ENCODE measurements at regions not wholly inside any gene's neighbourhood (a gene's known extent, or its start where the extent isn't known, plus 50 kb on each side); places are given as distances from the start of the nearest gene placed in this dataset.
"Not testable (repeated sequence)": the region's sequence is repeated elsewhere in the genome, so short reads cannot be mapped to it uniquely, and the experiment has no call there.

GRCh38 chr7:26424319-26424718 lies 132.7 kb downstream of the SNX10 start:
- not testable (repeated sequence) for H3K4me3 ChIP-seq (replicated peaks; ENCODE audit: low read depth, low read length); DNase-seq (ENCODE audit: extremely low read depth, low read depth)

- no peak for DNase-seq (ENCODE audit: extremely low read depth, low read depth)
- TF ChIP-seq CTCF (IDR thresholded peaks at IDR 0.05; ENCODE audit: low read depth, low read length, missing control alignments), result no peak
- no peak overlapping the region for H3K4me3 ChIP-seq (replicated peaks; ENCODE audit: low read depth, low read length)
These were observed 134.0 kb downstream of the SNX10 start for GRCh38 chr7:26425655-26426054.

GRCh38 chr7:26426096-26426495 lies 134.4 kb downstream of the SNX10 start:
- TF ChIP-seq CTCF (IDR thresholded peaks at IDR 0.05; ENCODE audit: low read depth, low read length, missing control alignments), result no peak
- DNase-seq (ENCODE audit: extremely low read depth, low read depth), result no peak
- no peak overlapping the region for H3K4me3 ChIP-seq (replicated peaks; ENCODE audit: low read depth, low read length)

- no peak overlapping the region for H3K4me3 ChIP-seq (replicated peaks; ENCODE audit: low read depth, low read length)
- DNase-seq (ENCODE audit: extremely low read depth, low read depth), result no peak
- TF ChIP-seq CTCF (IDR thresholded peaks at IDR 0.05; ENCODE audit: low read depth, low read length, missing control alignments), result no peak
These were observed 136.9 kb downstream of the SNX10 start for GRCh38 chr7:26428571-26428970.

GRCh38 chr7:26429168-26429567 lies 137.5 kb downstream of the SNX10 start:
- H3K4me3 ChIP-seq (replicated peaks; ENCODE audit: low read depth, low read length), result no peak overlapping the region
- no peak for DNase-seq (ENCODE audit: extremely low read depth, low read depth)
- no peak for TF ChIP-seq CTCF (IDR thresholded peaks at IDR 0.05; ENCODE audit: low read depth, low read length, missing control alignments)

GRCh38 chr7:26434974-26435373 lies 143.3 kb downstream of the SNX10 start:
- no peak for TF ChIP-seq CTCF (IDR thresholded peaks at IDR 0.05; ENCODE audit: low read depth, low read length, missing control alignments)
- H3K4me3 ChIP-seq (replicated peaks; ENCODE audit: low read depth, low read length), result no peak overlapping the region
- no peak for DNase-seq (ENCODE audit: extremely low read depth, low read depth)

- H3K4me3 ChIP-seq (replicated peaks; ENCODE audit: low read depth, low read length), result no peak overlapping the region
- no peak for DNase-seq (ENCODE audit: extremely low read depth, low read depth)
- TF ChIP-seq CTCF (IDR thresholded peaks at IDR 0.05; ENCODE audit: low read depth, low read length, missing control alignments), result no peak
These were observed 145.4 kb downstream of the SNX10 start for GRCh38 chr7:26437003-26437532.
